WTC11 (cell line): ENCODE measurements at regions not wholly inside any gene's neighbourhood (a gene's known extent, or its start where the extent isn't known, plus 50 kb on each side); places are given as distances from the start of the nearest gene placed in this dataset.
"Not testable (repeated sequence)": the region's sequence is repeated elsewhere in the genome, so short reads cannot be mapped to it uniquely, and the experiment has no call there.

ENCODE experiments used
- ATAC-seq: fragments of 200-7000 bp; cut with Tn5 transposase; 2 replicates; pipeline ENCODE4 v1.10.0; 2021; ENCODE audit warnings: mild to moderate bottlenecking, moderate library complexity
- CTCF ChIA-PET: fragments of 300-600 bp; sonication (Branson Sonifier 250); formaldehyde crosslinking; loops from one replicate; lab custom pipeline; 2021; ENCODE audit warnings: antibody characterized with exemption; lab: Charles Lee
- POLR2A ChIA-PET: fragments of 350-600 bp; sonication (Branson Sonifier 250); formaldehyde crosslinking; loops from one replicate; lab custom pipeline; 2021; ENCODE audit warnings: antibody characterized with exemption; lab: Charles Lee
- DNase-seq: peaks from one replicate; pipeline ENCODE4 v3.0.0; 2021; ENCODE audit warnings: low spot score
- H3K27ac Mint-ChIP-seq: 2 replicates; pipeline ENCODE4 v1.8.0; 2021; ENCODE audit warnings: mixed read lengths
- H3K27me3 Mint-ChIP-seq: 2 replicates; pipeline ENCODE4 v1.8.0; 2021; ENCODE audit warnings: low read depth, mild to moderate bottlenecking, moderate library complexity, mixed read lengths
- H3K36me3 Mint-ChIP-seq: 2 replicates; pipeline ENCODE4 v1.8.0; 2021; ENCODE audit warnings: mixed read lengths
- H3K4me1 Mint-ChIP-seq: 2 replicates; pipeline ENCODE4 v1.8.0; 2022; ENCODE audit warnings: mixed read lengths
- H3K4me3 Mint-ChIP-seq: 2 replicates; pipeline ENCODE4 v1.8.0; 2021; ENCODE audit warnings: mild to moderate bottlenecking, moderate library complexity, mixed read lengths
- H3K9me3 Mint-ChIP-seq: 2 replicates; pipeline ENCODE4 v1.8.0; 2021; ENCODE audit warnings: mixed read lengths
- ATF1 ChIP-seq: sonication (generic); formaldehyde crosslinking; IDR thresholded peaks from 2 replicates; pipeline ENCODE4 v1.8.1; 2023; ENCODE audit warnings: mild to moderate bottlenecking, moderate library complexity, missing genetic modification reagents
- ELF4 ChIP-seq: sonication (generic); formaldehyde crosslinking; IDR thresholded peaks from 2 replicates; pipeline ENCODE4 v1.8.1; 2022; ENCODE audit warnings: low read depth, mild to moderate bottlenecking, moderate library complexity, missing genetic modification reagents
- EMX1 ChIP-seq: fragments of 250-450 bp; sonication (Bioruptor Pico); IDR thresholded peaks from 2 replicates; pipeline ENCODE4 v1.8.0; 2021; ENCODE audit warnings: mild to moderate bottlenecking
- FOXK1 ChIP-seq: sonication (generic); formaldehyde crosslinking; IDR thresholded peaks from 2 replicates; pipeline ENCODE4 v1.8.0; 2022; ENCODE audit warnings: mild to moderate bottlenecking, moderate library complexity, missing genetic modification reagents
- FOXP1 ChIP-seq: sonication (generic); formaldehyde crosslinking; IDR thresholded peaks from 2 replicates; pipeline ENCODE4 v1.8.0; 2022; ENCODE audit warnings: missing genetic modification reagents, mild to moderate bottlenecking, moderate library complexity, borderline replicate concordance
- IRF2 ChIP-seq: sonication (generic); formaldehyde crosslinking; IDR thresholded peaks from 2 replicates; pipeline ENCODE4 v1.8.0; 2022; ENCODE audit warnings: low read depth, missing genetic modification reagents, borderline replicate concordance
- MXD4 ChIP-seq: fragments of 250-450 bp; sonication (Bioruptor Pico); IDR thresholded peaks from 2 replicates; pipeline ENCODE4 v1.8.0; 2021; ENCODE audit warnings: mild to moderate bottlenecking, moderate library complexity, borderline replicate concordance
- NR3C1 ChIP-seq: sonication (generic); formaldehyde crosslinking; conservative IDR thresholded peaks from 2 replicates; pipeline ENCODE4 v1.8.1; 2023; ENCODE audit warnings: low read depth, mild to moderate bottlenecking, missing genetic modification reagents
- OVOL2 ChIP-seq: fragments of 250-450 bp; sonication (Bioruptor Pico); IDR thresholded peaks from 2 replicates; pipeline ENCODE4 v1.9.0; 2021; ENCODE audit warnings: mild to moderate bottlenecking, borderline replicate concordance
- PRRX2 ChIP-seq: fragments of 250-450 bp; sonication (Bioruptor Pico); IDR thresholded peaks from 2 replicates; pipeline ENCODE4 v1.8.0; 2021; ENCODE audit warnings: mild to moderate bottlenecking
- SMAD4 ChIP-seq: sonication (generic); formaldehyde crosslinking; IDR thresholded peaks from 2 replicates; pipeline ENCODE4 v1.8.0; 2022; ENCODE audit warnings: mild to moderate bottlenecking, missing genetic modification reagents
- TEAD4 ChIP-seq: sonication (generic); formaldehyde crosslinking; IDR thresholded peaks from 2 replicates; pipeline ENCODE4 v1.8.0; 2022; ENCODE audit warnings: mild to moderate bottlenecking, missing genetic modification reagents
- TP53 ChIP-seq: sonication (generic); formaldehyde crosslinking; IDR thresholded peaks from 2 replicates; pipeline ENCODE4 v1.8.1; 2023; ENCODE audit warnings: mild to moderate bottlenecking, missing genetic modification reagents
- ZBTB21 ChIP-seq: sonication (generic); formaldehyde crosslinking; IDR thresholded peaks from 2 replicates; pipeline ENCODE4 v1.8.1; 2023; ENCODE audit warnings: mild to moderate bottlenecking, missing genetic modification reagents, borderline replicate concordance
- ZNF121 ChIP-seq: sonication (generic); formaldehyde crosslinking; IDR thresholded peaks from 2 replicates; pipeline ENCODE4 v1.8.0; 2023; ENCODE audit warnings: missing genetic modification reagents
- ZNF317 ChIP-seq: sonication (generic); formaldehyde crosslinking; IDR thresholded peaks from 2 replicates; pipeline ENCODE4 v1.8.1; 2023; ENCODE audit warnings: low read depth, mild to moderate bottlenecking, moderate library complexity, missing genetic modification reagents, borderline replicate concordance
- ZNF423 ChIP-seq: fragments of 250-450 bp; sonication (Bioruptor Pico); IDR thresholded peaks from 2 replicates; pipeline ENCODE4 v2.1.2; 2022; ENCODE audit warnings: mild to moderate bottlenecking, moderate library complexity
- ZNF671 ChIP-seq: fragments of 250-450 bp; sonication (Bioruptor Pico); IDR thresholded peaks from 2 replicates; pipeline ENCODE4 v1.8.0; 2021; ENCODE audit warnings: mild to moderate bottlenecking
- TF ChIP-seq, protein P1 (sequence below): sonication (generic); formaldehyde crosslinking; IDR thresholded peaks from 2 replicates; pipeline ENCODE4 v1.8.0; 2023; ENCODE audit warnings: missing genetic modification reagents
- TF ChIP-seq, protein P2 (sequence below): sonication (generic); formaldehyde crosslinking; IDR thresholded peaks from 2 replicates; pipeline ENCODE4 v1.8.1; 2023; ENCODE audit warnings: mild to moderate bottlenecking, missing genetic modification reagents, moderate library complexity
- TF ChIP-seq, protein P3 (sequence below): sonication (generic); formaldehyde crosslinking; IDR thresholded peaks from 2 replicates; pipeline ENCODE4 v1.8.0; 2022; ENCODE audit warnings: mild to moderate bottlenecking, missing genetic modification reagents
- TF ChIP-seq, protein P4 (sequence below): fragments of 200-600 bp; IDR thresholded peaks from 2 replicates; pipeline ENCODE4 v1.8.0; 2022; ENCODE audit warnings: antibody characterized with exemption
- TF ChIP-seq, protein P5 (sequence below): sonication (generic); formaldehyde crosslinking; IDR thresholded peaks from 2 replicates; pipeline ENCODE4 v1.8.1; 2022; ENCODE audit warnings: mild to moderate bottlenecking, missing genetic modification reagents, moderate library complexity, borderline replicate concordance

DNA sequence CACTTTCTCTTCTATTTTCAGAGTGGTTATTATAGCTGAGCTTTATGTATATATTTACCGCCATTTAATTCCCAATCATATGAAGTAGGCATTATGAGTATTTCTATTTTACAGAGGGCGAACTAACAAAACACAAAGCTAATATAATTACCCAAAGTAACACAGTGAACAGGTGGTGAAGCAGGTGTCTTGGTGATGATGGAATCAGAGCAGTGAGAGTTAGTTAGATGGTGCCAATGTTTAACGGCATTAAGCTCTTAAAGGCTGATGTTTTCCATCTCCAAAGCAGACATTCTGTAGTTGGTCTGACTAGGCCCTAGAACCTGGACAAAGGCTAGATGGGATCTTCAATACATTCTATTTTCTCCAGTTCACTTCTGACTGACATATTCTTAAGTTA is 551.1 kb upstream of the SYNCRIP start (continued):
- TF ChIP-seq OVOL2 (CRISPR knock-in tag), result no peak

DNA sequence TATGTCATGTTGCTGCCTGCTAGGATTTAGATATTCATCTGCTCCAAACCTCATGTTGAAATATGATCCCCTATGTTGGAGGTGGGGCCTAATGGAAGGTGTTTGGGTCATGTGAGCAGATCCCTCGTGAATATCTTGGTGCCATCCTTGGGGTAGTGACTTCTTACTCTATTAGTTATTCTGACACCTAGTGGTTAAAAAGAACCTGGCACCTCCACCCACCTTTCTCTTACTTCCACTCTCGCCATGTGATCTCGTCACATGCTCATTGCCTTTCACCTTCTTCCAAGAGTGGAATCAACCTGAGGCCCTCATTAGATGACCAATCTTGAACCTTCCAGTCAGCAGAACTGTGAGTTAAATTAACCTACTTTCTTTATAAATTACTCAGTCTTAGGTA is 549.4 kb upstream of the SYNCRIP start:
- ChIA-PET POLR2A (no interaction called here), CTCF (no interaction called here)
- Mint-ChIP-seq H3K27me3 (no peaks in the 10 kb centered on the region), H3K9me3 (peaks cover 15% of the 10 kb centered on the region), H3K27ac (no peak overlapping the region), H3K4me1 (peaks cover 17% of the 10 kb centered on the region), H3K36me3 (no peaks in the 10 kb centered on the region), H3K4me3 (no peak overlapping the region)
- DNase-seq (no peak), ATAC-seq (peak; percentile 95)
- TF ChIP-seq FOXP1 (CRISPR knock-in tag) (no peak), ZNF671 (CRISPR knock-in tag) (no peak), FOXK1 (CRISPR knock-in tag) (no peak), ZBTB21 (no peak), ZNF121 (CRISPR knock-in tag) (no peak), TEAD4 (CRISPR knock-in tag) (no peak), SMAD4 (CRISPR knock-in tag) (no peak)
- TF ChIP-seq, protein P1, sequence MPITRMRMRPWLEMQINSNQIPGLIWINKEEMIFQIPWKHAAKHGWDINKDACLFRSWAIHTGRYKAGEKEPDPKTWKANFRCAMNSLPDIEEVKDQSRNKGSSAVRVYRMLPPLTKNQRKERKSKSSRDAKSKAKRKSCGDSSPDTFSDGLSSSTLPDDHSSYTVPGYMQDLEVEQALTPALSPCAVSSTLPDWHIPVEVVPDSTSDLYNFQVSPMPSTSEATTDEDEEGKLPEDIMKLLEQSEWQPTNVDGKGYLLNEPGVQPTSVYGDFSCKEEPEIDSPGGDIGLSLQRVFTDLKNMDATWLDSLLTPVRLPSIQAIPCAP (CRISPR knock-in tag), result no peak
- TF ChIP-seq, protein P2, sequence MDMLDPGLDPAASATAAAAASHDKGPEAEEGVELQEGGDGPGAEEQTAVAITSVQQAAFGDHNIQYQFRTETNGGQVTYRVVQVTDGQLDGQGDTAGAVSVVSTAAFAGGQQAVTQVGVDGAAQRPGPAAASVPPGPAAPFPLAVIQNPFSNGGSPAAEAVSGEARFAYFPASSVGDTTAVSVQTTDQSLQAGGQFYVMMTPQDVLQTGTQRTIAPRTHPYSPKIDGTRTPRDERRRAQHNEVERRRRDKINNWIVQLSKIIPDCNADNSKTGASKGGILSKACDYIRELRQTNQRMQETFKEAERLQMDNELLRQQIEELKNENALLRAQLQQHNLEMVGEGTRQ (CRISPR knock-in tag), result peak; percentile 80
- TF ChIP-seq, protein P3, sequence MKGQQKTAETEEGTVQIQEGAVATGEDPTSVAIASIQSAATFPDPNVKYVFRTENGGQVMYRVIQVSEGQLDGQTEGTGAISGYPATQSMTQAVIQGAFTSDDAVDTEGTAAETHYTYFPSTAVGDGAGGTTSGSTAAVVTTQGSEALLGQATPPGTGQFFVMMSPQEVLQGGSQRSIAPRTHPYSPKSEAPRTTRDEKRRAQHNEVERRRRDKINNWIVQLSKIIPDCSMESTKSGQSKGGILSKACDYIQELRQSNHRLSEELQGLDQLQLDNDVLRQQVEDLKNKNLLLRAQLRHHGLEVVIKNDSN (CRISPR knock-in tag), result peak; percentile 84

DNA sequence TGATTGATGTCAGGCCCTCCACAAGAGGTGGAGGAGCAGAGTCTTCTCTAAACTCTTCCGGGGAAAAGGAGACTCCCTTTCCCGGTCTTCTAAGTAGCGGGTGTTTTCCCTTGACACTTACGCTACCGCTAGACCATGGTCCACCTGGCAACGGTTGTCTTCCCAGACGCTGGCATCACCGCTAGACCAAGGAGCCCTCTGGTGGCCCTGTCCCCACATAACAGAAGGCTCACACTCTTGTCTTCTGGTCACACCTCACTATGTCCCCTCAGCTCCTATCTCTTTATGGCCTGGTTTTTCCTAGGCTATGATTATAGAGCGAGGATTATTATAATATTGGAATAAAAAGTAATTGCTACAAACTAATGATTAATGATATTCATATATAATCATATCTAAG is 532.5 kb upstream of the SYNCRIP start:
- DNase-seq, result peak; percentile 76
- ATAC-seq, H3K27ac Mint-ChIP-seq, H3K4me3 Mint-ChIP-seq, H3K9me3 Mint-ChIP-seq, POLR2A ChIA-PET: not testable (repeated sequence)
- CTCF ChIA-PET, result interaction anchor here (0.8 kb wide), 2 partner anchors 251 to 252 kb away, joined by 3 to 4 read pairs; no protein-coding TSS in a partner anchor
- TF ChIP-seq, protein P4, sequence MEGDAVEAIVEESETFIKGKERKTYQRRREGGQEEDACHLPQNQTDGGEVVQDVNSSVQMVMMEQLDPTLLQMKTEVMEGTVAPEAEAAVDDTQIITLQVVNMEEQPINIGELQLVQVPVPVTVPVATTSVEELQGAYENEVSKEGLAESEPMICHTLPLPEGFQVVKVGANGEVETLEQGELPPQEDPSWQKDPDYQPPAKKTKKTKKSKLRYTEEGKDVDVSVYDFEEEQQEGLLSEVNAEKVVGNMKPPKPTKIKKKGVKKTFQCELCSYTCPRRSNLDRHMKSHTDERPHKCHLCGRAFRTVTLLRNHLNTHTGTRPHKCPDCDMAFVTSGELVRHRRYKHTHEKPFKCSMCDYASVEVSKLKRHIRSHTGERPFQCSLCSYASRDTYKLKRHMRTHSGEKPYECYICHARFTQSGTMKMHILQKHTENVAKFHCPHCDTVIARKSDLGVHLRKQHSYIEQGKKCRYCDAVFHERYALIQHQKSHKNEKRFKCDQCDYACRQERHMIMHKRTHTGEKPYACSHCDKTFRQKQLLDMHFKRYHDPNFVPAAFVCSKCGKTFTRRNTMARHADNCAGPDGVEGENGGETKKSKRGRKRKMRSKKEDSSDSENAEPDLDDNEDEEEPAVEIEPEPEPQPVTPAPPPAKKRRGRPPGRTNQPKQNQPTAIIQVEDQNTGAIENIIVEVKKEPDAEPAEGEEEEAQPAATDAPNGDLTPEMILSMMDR, result peak; percentile 32; the same call in 1 of the 2 replicates
- TF ChIP-seq, all 79 proteins: peak for 1; not testable (repeated sequence) for 78
- not testable (repeated sequence) for H3K36me3 Mint-ChIP-seq, H3K4me1 Mint-ChIP-seq, H3K27me3 Mint-ChIP-seq

DNA sequence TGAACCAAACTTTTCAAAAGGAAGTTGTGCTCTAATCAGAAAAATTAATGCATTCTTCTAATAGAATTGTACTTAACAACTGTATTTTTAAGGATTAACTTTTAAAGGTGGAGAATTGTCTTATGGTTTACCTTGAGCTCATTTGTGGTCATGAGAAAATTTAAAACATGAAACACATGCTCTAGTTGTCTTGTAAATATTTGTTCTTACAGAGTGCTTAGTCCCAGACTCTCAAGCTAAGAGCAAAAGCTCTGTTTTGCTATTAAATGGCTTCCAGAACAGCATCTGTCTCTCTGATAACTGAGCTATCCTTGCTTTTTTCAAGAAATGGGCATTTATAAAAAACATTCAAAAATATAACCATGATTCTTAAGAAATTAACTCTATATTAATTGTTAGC is 512.2 kb upstream of the SYNCRIP start:
- H3K36me3 Mint-ChIP-seq, result no peaks in the 10 kb centered on the region
- H3K27ac Mint-ChIP-seq, result no peak overlapping the region
- CTCF ChIA-PET, result no interaction called here
- H3K9me3 Mint-ChIP-seq, result no peaks in the 10 kb centered on the region
- ATAC-seq (no peak), DNase-seq (no peak)
- POLR2A ChIA-PET, result no interaction called here
- TF ChIP-seq TP53 (CRISPR knock-in tag) (no peak), NR3C1 (no peak), EMX1 (CRISPR knock-in tag) (no peak), FOXP1 (CRISPR knock-in tag) (no peak), ZNF423 (no peak), IRF2 (no peak), TEAD4 (CRISPR knock-in tag) (no peak), ATF1 (CRISPR knock-in tag) (no peak), PRRX2 (CRISPR knock-in tag) (no peak), MXD4 (CRISPR knock-in tag) (no peak), ZNF317 (no peak), ELF4 (CRISPR knock-in tag) (no peak)
- TF ChIP-seq, protein P4, result no peak
- TF ChIP-seq, protein P5, sequence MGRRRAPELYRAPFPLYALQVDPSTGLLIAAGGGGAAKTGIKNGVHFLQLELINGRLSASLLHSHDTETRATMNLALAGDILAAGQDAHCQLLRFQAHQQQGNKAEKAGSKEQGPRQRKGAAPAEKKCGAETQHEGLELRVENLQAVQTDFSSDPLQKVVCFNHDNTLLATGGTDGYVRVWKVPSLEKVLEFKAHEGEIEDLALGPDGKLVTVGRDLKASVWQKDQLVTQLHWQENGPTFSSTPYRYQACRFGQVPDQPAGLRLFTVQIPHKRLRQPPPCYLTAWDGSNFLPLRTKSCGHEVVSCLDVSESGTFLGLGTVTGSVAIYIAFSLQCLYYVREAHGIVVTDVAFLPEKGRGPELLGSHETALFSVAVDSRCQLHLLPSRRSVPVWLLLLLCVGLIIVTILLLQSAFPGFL, result no peak
- no peak overlapping the region for H3K4me3 Mint-ChIP-seq
- peaks cover 4% of the 10 kb centered on the region for H3K27me3 Mint-ChIP-seq
- H3K4me1 Mint-ChIP-seq, result peaks cover 21% of the 10 kb centered on the region
